Gastroesophageal sphincter (tissue), 4 donors: ENCODE measurements at regions not wholly inside any gene's neighbourhood (a gene's known extent, or its start where the extent isn't known, plus 50 kb on each side); places are given as distances from the start of the nearest gene placed in this dataset.
A peak's percentile ranks its signal among the peaks of the same experiment; 100 is the strongest.

Source experiments
- ATAC-seq: fragments of 150-250 bp; one replicate; pipeline ENCODE4 v1.9.1; 2016; ENCODE audit warnings: mild to moderate bottlenecking, moderate library complexity
- H3K27ac ChIP-seq, 4 donors: fragments of 200-600 bp; sonication (generic) in 3 of 4; 1 replicate in 3 of 4; 2 replicates in 1 of 4; pipeline ENCODE4 v1.5.1; 2016 to 2019
- H3K27me3 ChIP-seq: fragments of 200-600 bp; sonication (generic); one replicate; pipeline ENCODE4 v1.5.1; 2019
- H3K36me3 ChIP-seq, 2 donors: fragments of 200-600 bp; sonication (generic); one replicate each; pipeline ENCODE4 v1.5.1; 2019; ENCODE audit warnings: control low read depth in 1 of 2
- H3K4me1 ChIP-seq, 3 donors: fragments of 200-600 bp; sonication (generic); 1 replicate in 2 of 3; 2 replicates in 1 of 3; pipeline ENCODE4 v1.5.1; 2016 to 2019; ENCODE audit warnings: control low read depth in 2 of 3
- H3K4me3 ChIP-seq, 2 donors: fragments of 200-600 bp; sonication (generic); one replicate each; pipeline ENCODE4 v1.5.1; 2019; ENCODE audit warnings: mild to moderate bottlenecking in 1 of 2, moderate library complexity in 1 of 2
- H3K9me3 ChIP-seq, 3 donors: fragments of 200-600 bp; sonication (generic); one replicate each; pipeline ENCODE4 v1.5.1; 2017 to 2019; ENCODE audit warnings: control low read depth in 2 of 3
- EP300 ChIP-seq: sonication (generic); formaldehyde crosslinking; IDR thresholded peaks from one replicate; pipeline ENCODE4 v1.6.1; 2017; ENCODE audit warnings: antibody characterized with exemption, mild to moderate bottlenecking
- POLR2A ChIP-seq, 2 donors: fragments of 450-650 bp; IDR thresholded peaks; one replicate each; pipeline ENCODE4 v1.6.1; 2017; ENCODE audit warnings: antibody characterized with exemption in 2 of 2, mild to moderate bottlenecking in 2 of 2, moderate library complexity in 1 of 2
- POLR2AphosphoS5 ChIP-seq: sonication (generic); formaldehyde crosslinking; IDR thresholded peaks from one replicate; pipeline ENCODE4 v1.6.1; 2017; ENCODE audit warnings: antibody characterized with exemption
- WGBS, 2 donors: methylation state at CpG; one replicate each; pipeline ENCODE4 v1.1.5; 2018; ENCODE audit warnings: low coverage in 1 of 2; 5-methylcytosine and 5-hydroxymethylcytosine counted together
- TF ChIP-seq, protein P1 (sequence below), 4 experiments: fragments of 200-600 bp in 2 of 4; fragments of 450-650 bp in 2 of 4; sonication (generic) in 1 of 4; IDR thresholded peaks; one replicate each; pipeline ENCODE4 v1.5.1; 2017 to 2019; ENCODE audit warnings: antibody characterized with exemption in 4 of 4, mild to moderate bottlenecking in 2 of 4, moderate library complexity in 2 of 4

DNA sequence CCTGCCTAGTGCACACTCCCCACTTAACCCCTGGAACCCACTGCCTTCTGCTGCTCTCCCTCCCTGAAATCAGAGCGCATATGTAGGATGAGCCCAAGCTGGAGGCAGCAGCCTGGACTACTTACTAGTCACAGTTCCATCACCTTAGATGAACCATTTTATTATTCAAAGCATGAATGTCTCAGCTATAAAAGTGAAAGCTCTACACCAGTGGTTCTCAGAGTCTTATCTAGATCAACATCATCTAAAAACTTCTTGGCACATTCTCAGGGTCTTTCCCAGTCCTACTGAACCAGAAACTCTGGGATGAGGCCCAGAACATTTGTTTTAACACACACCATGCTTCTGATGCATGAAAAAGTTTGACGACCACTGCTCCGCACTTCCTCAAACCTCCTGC, 100.3 kb upstream of the ANK3 start:
- H3K9me3 ChIP-seq, result no peaks in the 10 kb centered on the region
- WGBS, 2 donors, result 49 to 75% methylated on average over 3 of the region's 3 CpGs
- no peaks in the 10 kb centered on the region for H3K4me1 ChIP-seq
- no peak for ATAC-seq
- H3K4me3 ChIP-seq, result no peak overlapping the region
- no peak overlapping the region for H3K27ac ChIP-seq
- TF ChIP-seq, protein P1, sequence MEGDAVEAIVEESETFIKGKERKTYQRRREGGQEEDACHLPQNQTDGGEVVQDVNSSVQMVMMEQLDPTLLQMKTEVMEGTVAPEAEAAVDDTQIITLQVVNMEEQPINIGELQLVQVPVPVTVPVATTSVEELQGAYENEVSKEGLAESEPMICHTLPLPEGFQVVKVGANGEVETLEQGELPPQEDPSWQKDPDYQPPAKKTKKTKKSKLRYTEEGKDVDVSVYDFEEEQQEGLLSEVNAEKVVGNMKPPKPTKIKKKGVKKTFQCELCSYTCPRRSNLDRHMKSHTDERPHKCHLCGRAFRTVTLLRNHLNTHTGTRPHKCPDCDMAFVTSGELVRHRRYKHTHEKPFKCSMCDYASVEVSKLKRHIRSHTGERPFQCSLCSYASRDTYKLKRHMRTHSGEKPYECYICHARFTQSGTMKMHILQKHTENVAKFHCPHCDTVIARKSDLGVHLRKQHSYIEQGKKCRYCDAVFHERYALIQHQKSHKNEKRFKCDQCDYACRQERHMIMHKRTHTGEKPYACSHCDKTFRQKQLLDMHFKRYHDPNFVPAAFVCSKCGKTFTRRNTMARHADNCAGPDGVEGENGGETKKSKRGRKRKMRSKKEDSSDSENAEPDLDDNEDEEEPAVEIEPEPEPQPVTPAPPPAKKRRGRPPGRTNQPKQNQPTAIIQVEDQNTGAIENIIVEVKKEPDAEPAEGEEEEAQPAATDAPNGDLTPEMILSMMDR (IDR thresholded peaks at IDR 0.05), result no peak
- TF ChIP-seq EP300 (no peak), POLR2A (IDR thresholded peaks at IDR 0.05) (no peak), POLR2AphosphoS5 (no peak)
- H3K27me3 ChIP-seq, result no peaks in the 10 kb centered on the region
- no peaks in the 10 kb centered on the region for H3K36me3 ChIP-seq

DNA sequence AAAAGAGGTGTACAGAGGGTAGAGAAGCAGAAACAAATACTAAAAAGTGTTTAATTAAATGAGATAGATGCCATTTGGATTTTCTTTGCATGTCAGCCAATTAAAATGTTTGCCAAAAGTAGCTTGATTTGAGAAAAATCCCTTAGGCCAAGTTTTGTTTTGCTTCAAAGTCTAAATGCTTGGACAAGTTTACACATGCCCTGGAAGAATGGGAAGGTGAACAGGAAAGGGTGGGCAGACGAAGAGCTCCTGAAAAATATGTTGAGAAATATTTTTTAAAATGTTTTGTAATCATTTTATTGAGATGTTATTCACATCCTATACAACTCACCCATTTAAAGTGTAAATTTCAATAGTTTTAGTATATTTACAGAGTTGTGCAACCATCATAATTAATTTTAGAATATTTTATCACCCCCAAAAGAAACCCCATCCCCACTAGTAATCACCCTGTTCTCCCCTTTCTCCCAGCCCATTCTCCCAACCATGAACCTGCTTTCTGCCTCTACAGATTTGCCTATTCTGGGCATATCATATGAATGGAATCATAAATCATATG, 98.5 kb upstream of the ANK3 start:
- H3K4me1 ChIP-seq, result no peaks in the 10 kb centered on the region
- H3K36me3 ChIP-seq, result no peaks in the 10 kb centered on the region

DNA sequence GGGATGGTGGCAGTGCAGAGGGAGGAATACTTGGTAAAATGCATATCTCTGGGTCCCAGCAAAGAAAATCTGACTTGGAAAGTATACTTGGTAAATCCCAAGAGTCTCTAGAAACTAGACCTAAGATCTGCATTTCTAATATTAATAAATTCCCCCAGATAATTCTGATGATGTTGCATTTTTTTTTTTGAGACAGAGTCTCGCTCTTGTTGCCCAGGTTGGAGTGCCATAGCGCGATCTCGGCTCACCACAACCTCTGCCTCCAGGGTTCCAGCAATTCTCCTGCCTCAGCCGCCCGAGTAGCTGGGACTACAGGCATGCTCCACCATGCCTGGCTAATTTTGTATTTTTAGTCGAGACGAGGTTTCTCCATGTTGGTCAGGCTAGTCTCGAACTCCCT, 97.9 kb upstream of the ANK3 start:
- Histone ChIP-seq H3K9me3 (no peaks in the 10 kb centered on the region), H3K4me1 (no peaks in the 10 kb centered on the region), H3K4me3 (no peak overlapping the region), H3K36me3 (no peaks in the 10 kb centered on the region), H3K27me3 (no peaks in the 10 kb centered on the region), H3K27ac (no peak overlapping the region)
- no peak for TF ChIP-seq POLR2A (IDR thresholded peaks at IDR 0.05)
- no peak for TF ChIP-seq EP300
- TF ChIP-seq, protein P1 (IDR thresholded peaks at IDR 0.05), result no peak
- no peak for TF ChIP-seq POLR2AphosphoS5
- WGBS, 2 donors, result 92 to 97% methylated on average over 7 of the region's 9 CpGs
- no peak for ATAC-seq

More for the DNA sequence above, 98.5 kb upstream of the ANK3 start:
- TF ChIP-seq POLR2A (IDR thresholded peaks at IDR 0.05) (no peak), POLR2AphosphoS5 (no peak), EP300 (no peak)
- TF ChIP-seq, protein P1 (IDR thresholded peaks at IDR 0.05), result no peak
- no peaks in the 10 kb centered on the region for H3K27me3 ChIP-seq
- 73 to 78% methylated on average over 1 of the region's 1 CpG for WGBS, 2 donors
- H3K4me3 ChIP-seq, result no peak overlapping the region
- ATAC-seq, result no peak
- H3K27ac ChIP-seq, result no peak overlapping the region
- no peaks in the 10 kb centered on the region for H3K9me3 ChIP-seq

DNA sequence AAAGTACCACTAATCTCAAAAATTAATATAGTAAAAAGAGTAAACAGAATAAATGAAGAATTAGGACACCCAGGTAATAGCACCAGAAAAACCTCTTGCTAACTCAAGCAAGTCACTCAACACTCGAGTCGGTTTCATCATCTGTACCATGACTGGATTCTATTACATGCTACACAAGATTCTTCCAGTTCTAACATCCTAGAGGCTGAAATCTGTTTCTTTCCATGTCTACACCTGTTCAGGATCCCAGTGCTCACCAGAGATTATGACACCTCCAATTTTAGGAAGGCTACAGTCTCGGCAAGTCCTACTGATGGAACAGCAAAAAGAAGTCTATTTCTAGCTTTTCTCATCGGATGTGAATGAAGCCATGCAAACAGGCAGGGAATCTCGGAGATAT, 95.3 kb upstream of the ANK3 start:
- ATAC-seq, result no peak
- Histone ChIP-seq H3K27me3 (no peaks in the 10 kb centered on the region), H3K36me3 (no peaks in the 10 kb centered on the region), H3K27ac (no peak overlapping the region), H3K4me1 (peaks cover 0 to 7% (median 0%) of the 10 kb centered on the region in 3 donors), H3K4me3 (no peak overlapping the region), H3K9me3 (no peaks in the 10 kb centered on the region)
- 86 to 88% methylated on average over 3 to 5 of the region's 5 CpGs for WGBS, 2 donors
- no peak for TF ChIP-seq POLR2AphosphoS5
- TF ChIP-seq EP300, result no peak
- TF ChIP-seq POLR2A (IDR thresholded peaks at IDR 0.05), result no peak
- TF ChIP-seq, protein P1 (IDR thresholded peaks at IDR 0.05), result no peak

DNA sequence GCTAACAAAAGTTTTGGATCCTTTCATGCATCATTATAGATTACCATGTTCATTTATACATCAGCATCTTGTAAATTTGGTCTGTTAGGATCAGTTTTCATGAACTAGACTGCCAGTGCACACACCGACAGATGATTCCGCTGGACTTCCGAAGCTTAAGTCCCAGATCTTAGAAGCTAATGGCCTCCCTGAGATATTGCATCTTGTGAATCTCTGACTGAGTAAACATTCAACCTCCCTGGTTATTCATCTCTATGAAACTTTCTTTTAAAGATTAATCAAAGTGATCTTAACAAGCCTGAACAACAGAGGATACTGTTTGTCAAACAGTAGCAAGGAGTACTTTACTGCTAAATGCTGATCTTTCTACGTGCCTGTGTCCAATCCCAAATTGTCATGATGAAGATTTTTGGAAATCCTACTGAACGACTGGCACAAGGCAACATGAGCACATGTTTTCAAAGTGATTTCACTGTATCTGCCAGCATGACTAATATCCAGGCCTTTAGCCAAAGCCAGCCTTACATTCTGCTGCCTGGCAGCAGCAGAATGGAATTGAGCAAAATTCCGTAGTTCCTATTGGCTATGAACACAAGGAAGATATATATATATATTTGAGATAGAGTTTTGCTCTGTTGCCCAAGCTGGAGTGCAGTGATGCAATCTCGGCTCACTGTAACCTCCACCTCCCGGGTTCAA, 91.3 kb upstream of the ANK3 start:
- no peak for ATAC-seq
- TF ChIP-seq, protein P1 (IDR thresholded peaks at IDR 0.05), result no peak
- TF ChIP-seq POLR2AphosphoS5, result peak; percentile 52
- WGBS, 2 donors, result 37 to 53% methylated on average over 7 to 8 of the region's 8 CpGs
- Histone ChIP-seq H3K4me1 (peaks cover 0 to 7% (median 0%) of the 10 kb centered on the region in 3 donors), H3K4me3 (no peak overlapping the region), H3K27me3 (no peaks in the 10 kb centered on the region), H3K27ac (peak overlapping the region in 3 of 4 donors; percentile 9 to 46 (median 33)), H3K9me3 (no peaks in the 10 kb centered on the region), H3K36me3 (no peaks in the 10 kb centered on the region)
